HFF-Myc (cell line): ENCODE measurements at regions not wholly inside any gene's neighbourhood (a gene's known extent, or its start where the extent isn't known, plus 50 kb on each side); places are given as distances from the start of the nearest gene placed in this dataset.

ENCODE experiments used
- DNase-seq: peaks from one replicate; pipeline ENCODE4 v3.0.0-alpha.2; 2011; ENCODE audit warnings: low read depth; ENCODE audit errors: extremely low read depth
- H3K4me3 ChIP-seq: replicated peaks from 2 replicates; pipeline ENCODE4 v1.5.1; 2011; ENCODE audit warnings: low read depth, mild to moderate bottlenecking, control low read depth, low read length
- TF ChIP-seq, protein P1 (sequence below): IDR thresholded peaks from 2 replicates; pipeline ENCODE4 v1.5.1; 2012; ENCODE audit warnings: mild to moderate bottlenecking, low read depth, low read length, control low read depth; ENCODE audit errors: missing control alignments

DNA sequence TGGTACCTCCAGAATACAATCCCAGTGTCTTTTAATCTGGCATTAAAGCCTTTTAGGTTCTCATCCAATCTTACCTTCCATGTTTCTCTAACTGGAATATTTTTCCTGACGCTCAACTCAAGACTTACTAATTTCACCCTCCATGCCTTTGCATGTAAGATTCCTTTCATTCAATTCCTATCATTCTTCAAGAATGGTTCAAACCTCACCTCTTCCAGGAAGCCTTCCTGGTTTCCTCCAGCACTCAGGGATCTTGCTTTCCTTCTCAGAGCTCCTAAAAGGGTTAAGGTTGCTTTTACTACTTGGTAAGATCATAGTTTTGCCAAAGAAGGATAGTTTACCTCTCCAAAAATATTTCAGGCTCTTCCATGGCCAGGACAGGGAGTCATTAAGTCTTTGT, 91.2 kb upstream of the CACNA1E start:
- no peak overlapping the region for H3K4me3 ChIP-seq
- TF ChIP-seq, protein P1, sequence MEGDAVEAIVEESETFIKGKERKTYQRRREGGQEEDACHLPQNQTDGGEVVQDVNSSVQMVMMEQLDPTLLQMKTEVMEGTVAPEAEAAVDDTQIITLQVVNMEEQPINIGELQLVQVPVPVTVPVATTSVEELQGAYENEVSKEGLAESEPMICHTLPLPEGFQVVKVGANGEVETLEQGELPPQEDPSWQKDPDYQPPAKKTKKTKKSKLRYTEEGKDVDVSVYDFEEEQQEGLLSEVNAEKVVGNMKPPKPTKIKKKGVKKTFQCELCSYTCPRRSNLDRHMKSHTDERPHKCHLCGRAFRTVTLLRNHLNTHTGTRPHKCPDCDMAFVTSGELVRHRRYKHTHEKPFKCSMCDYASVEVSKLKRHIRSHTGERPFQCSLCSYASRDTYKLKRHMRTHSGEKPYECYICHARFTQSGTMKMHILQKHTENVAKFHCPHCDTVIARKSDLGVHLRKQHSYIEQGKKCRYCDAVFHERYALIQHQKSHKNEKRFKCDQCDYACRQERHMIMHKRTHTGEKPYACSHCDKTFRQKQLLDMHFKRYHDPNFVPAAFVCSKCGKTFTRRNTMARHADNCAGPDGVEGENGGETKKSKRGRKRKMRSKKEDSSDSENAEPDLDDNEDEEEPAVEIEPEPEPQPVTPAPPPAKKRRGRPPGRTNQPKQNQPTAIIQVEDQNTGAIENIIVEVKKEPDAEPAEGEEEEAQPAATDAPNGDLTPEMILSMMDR = no peak
- no peak for DNase-seq

DNA sequence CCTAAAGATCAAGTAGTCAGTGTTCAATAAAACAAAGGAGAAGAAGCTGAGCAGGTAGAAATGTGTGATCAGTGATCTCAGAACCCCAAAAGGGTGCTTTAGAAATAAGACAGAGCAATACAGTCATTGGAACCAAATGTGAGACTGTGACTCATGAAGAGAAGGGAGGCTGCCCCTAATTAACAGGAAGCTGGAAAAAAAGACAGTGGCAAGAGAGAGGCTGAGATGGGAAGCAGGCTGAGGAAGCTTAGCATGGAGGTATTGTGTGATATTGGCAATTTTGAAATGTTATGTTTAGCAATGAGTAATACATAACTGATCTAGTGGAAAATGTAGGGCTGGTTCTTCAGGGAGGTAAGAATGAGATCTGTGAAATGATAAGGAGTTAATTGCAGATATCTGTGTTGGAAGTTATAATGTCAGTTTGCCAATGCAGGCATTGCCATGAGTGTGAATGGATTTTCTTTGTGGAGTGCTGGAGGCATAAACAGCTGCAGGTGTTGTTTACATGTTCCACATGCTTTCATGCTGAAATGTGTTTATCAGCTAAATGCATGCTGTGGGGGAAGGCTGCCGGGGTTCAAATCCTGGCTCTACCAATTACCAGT, 90.6 kb upstream of the CACNA1E start:
- DNase-seq = no peak
- TF ChIP-seq, protein P1 = no peak
- H3K4me3 ChIP-seq = no peak overlapping the region

DNA sequence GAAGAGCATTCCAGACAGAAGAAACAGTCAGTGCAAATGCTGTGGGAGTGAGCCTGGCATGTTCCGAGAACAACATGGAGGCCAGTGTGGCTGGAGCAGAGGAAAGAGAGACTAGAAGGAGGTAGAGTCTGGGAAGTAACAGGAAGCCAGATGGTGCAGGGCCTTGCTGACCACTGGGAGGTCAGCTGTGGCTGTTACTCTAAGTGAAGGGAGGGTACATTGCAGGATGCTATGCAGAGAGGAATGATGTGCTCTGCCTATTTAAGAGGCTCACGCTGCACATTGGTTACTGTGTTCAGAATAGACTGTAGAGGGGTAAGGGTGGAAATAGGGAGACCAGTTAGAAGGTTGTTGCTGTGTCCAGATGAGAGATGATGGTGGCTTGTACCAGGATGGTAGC, 88.6 kb upstream of the CACNA1E start:
- TF ChIP-seq, protein P1 = no peak
- DNase-seq = no peak
- H3K4me3 ChIP-seq = no peak overlapping the region

DNA sequence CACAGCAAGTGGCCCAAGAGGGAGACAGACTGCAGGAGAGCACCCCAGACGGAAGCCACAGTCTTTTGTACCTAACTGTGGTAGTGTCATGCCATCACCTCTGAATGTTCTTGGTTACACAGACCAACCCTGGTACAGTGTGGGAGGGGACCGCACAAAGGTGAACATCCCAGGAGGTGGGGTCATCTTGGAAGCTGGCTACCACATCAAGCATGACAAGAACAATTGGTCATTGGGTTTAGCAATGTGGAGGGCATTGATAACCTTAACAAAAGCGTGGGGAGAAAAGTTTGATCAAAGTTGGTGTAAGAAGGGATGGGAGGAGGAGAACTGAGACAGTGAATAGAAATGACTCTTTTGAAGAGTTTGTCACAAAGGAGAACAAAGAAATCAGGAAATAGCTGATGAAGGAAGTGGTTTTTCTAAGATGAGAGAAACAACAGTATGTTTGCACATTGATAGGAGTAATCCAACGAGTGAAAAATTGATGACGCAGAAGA, 87.1 kb upstream of the CACNA1E start:
- DNase-seq = no peak

DNA sequence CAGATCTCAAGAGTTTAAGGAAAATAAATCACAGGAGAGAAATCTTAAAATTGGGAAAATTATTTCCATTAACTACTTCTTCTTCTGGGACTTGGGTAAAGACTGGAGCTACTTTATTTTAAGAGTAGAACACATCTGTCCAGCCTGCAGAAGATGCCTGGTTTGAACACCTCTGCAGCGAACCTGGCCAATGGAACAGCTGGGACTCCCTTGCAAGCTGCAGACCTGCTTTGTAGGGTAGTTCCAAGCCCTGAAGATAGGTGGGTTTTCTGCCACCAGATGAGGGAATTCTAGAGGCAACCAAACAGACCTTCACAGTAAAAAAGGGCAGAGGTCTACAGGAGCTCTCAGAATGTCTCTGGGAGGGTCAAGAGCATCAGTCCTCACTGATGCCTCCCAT, 86.5 kb upstream of the CACNA1E start:
- no peak overlapping the region for H3K4me3 ChIP-seq
- no peak for DNase-seq
- TF ChIP-seq, protein P1 = no peak

More for the DNA sequence above, 87.1 kb upstream of the CACNA1E start:
- H3K4me3 ChIP-seq = no peak overlapping the region
- TF ChIP-seq, protein P1 = no peak

DNA sequence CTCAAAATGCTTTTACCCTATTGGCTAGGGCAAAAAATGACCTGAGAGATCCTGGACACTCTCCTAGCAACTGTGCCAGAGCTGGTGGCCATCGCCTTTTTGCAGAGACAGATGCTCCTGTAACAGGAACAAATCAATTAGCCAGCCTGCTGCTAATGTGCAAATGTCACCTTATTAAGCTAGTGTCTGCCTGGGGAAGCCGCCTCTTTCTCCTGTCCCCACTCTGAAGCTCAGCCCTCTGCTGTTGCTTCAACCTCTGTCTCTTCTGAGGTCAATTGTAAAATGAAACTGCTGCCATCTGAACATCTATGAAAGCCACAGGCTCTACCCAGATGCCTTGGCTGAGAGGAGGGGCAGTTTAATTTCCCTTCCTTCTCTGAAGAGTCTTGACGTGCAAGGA, 85.5 kb upstream of the CACNA1E start:
- no peak overlapping the region for H3K4me3 ChIP-seq
- no peak for DNase-seq

More for the DNA sequence above, 85.5 kb upstream of the CACNA1E start:
- TF ChIP-seq, protein P1 = no peak
